ENCODE measurements at regions not wholly inside any gene's neighbourhood (a gene's known extent, or its start where the extent isn't known, plus 50 kb on each side); places are given as distances from the start of the nearest gene placed in this dataset.

GRCh38 chr17:77782611-77783010 lies 175.9 kb upstream of the TNRC6C start:
- 82 to 95% (median 85%) methylated on average over 14 of the region's 14 CpGs for WGBS, 5 donors
- DNase-seq = no peak
- Histone ChIP-seq H3K4me1 (peaks cover 7 to 15% (median 12%) of the 10 kb centered on the region in 4 donors), H3K36me3 (no peaks in the 10 kb centered on the region), H3K27ac (no peak overlapping the region), H3K9me3 (no peaks in the 10 kb centered on the region), H3K27me3 (peaks cover 0 to 25% (median 3%) of the 10 kb centered on the region in 3 donors), H3K4me3 (no peak overlapping the region)
- intact Hi-C loops (cut with DNase I; ENCODE audit: low total_unique reads) = no loop called here
- no peak for TF ChIP-seq POLR2A (IDR thresholded peaks at IDR 0.05)
- no peak for TF ChIP-seq POLR2AphosphoS5 (IDR thresholded peaks at IDR 0.05)
- no peak for TF ChIP-seq CTCF (IDR thresholded peaks at IDR 0.05)
- no peak for TF ChIP-seq EP300 (IDR thresholded peaks at IDR 0.05)

GRCh38 chr17:77783991-77784820 lies 174.3 kb upstream of the TNRC6C start:
- H3K36me3 ChIP-seq = no peaks in the 10 kb centered on the region
- H3K9me3 ChIP-seq = no peaks in the 10 kb centered on the region
- peaks cover 7 to 14% (median 12%) of the 10 kb centered on the region in 4 donors for H3K4me1 ChIP-seq
- no peak overlapping the region for H3K27ac ChIP-seq
- no peak overlapping the region for H3K4me3 ChIP-seq
- DNase-seq = peak in 1 of 2 donors; percentile 26
- intact Hi-C loops (cut with DNase I; ENCODE audit: low total_unique reads) = no loop called here
- TF ChIP-seq EP300 (IDR thresholded peaks at IDR 0.05) = no peak
- no peak for TF ChIP-seq POLR2AphosphoS5 (IDR thresholded peaks at IDR 0.05)
- TF ChIP-seq CTCF (IDR thresholded peaks at IDR 0.05) = no peak
- TF ChIP-seq POLR2A (IDR thresholded peaks at IDR 0.05) = no peak
- WGBS, 5 donors = 69 to 75% (median 70%) methylated on average over 16 to 20 of the region's 20 CpGs
- peaks cover 0 to 25% (median 3%) of the 10 kb centered on the region in 3 donors for H3K27me3 ChIP-seq

- WGBS, 5 donors = 73 to 85% (median 77%) methylated on average over 14 to 15 of the region's 15 CpGs
Observed at GRCh38 chr17:77785312-77785905, 173.1 kb upstream of the TNRC6C start.

More at GRCh38 chr17:77785312-77785905, 173.1 kb upstream of the TNRC6C start:
- Histone ChIP-seq H3K4me1 (peaks cover 0 to 2% (median under 1%) of the 10 kb centered on the region in 4 donors), H3K27ac (no peak overlapping the region), H3K9me3 (no peaks in the 10 kb centered on the region), H3K27me3 (peaks cover 0 to 26% (median 3%) of the 10 kb centered on the region in 3 donors), H3K4me3 (no peak overlapping the region), H3K36me3 (no peaks in the 10 kb centered on the region)
- TF ChIP-seq POLR2A (IDR thresholded peaks at IDR 0.05) (no peak), CTCF (IDR thresholded peaks at IDR 0.05) (no peak), EP300 (IDR thresholded peaks at IDR 0.05) (no peak), POLR2AphosphoS5 (IDR thresholded peaks at IDR 0.05) (no peak)
- no peak for DNase-seq
- intact Hi-C loops (cut with DNase I; ENCODE audit: low total_unique reads) = no loop called here

Data from stomach (tissue), 8 donors.